ENCODE measurements at regions not wholly inside any gene's neighbourhood (a gene's known extent, or its start where the extent isn't known, plus 50 kb on each side); places are given as distances from the start of the nearest gene placed in this dataset.

- no peak overlapping the region for H3K27ac ChIP-seq (ENCODE audit: low read depth, low read length, poor library complexity, severe bottlenecking)
- no peak overlapping the region for H3K4me3 ChIP-seq (ENCODE audit: low read depth, low read length, poor library complexity, severe bottlenecking)
- no peaks in the 10 kb centered on the region for H3K9me2 ChIP-seq (ENCODE audit: low read depth, low read length)
- H3K9me3 ChIP-seq (ENCODE audit: low read length) = no peaks in the 10 kb centered on the region
- H2AFZ ChIP-seq (ENCODE audit: low read length) = no peak overlapping the region
- no peaks in the 10 kb centered on the region for H3K4me1 ChIP-seq (ENCODE audit: insufficient read depth, low read length, severe bottlenecking)
- H3F3A ChIP-seq (ENCODE audit: insufficient read depth, low read length) = no peaks in the 10 kb centered on the region
- H3K9ac ChIP-seq (ENCODE audit: low read length) = no peak overlapping the region
- no peaks in the 10 kb centered on the region for H3K79me2 ChIP-seq (ENCODE audit: insufficient read depth, low read length)
- no peaks in the 10 kb centered on the region for H4K20me1 ChIP-seq (ENCODE audit: insufficient read depth, low read length)
- H3K27me3 ChIP-seq (ENCODE audit: insufficient read depth, low read length) = no peaks in the 10 kb centered on the region
- no peak overlapping the region for H3K4me2 ChIP-seq (ENCODE audit: low read length)
- no peaks in the 10 kb centered on the region for H3K36me3 ChIP-seq (ENCODE audit: insufficient read depth, low read length)
- no peak for TF ChIP-seq CTCF (IDR thresholded peaks at IDR 0.05; ENCODE audit: low read length)
- no peak for TF ChIP-seq EZH2 (IDR thresholded peaks at IDR 0.05; ENCODE audit: borderline replicate concordance, low read length)
Measured at GRCh38 chr3:182673336-182673735, 120.0 kb upstream of the ATP11B start.

GRCh38 chr3:182682263-182683241 lies 110.8 kb upstream of the ATP11B start:
- Histone ChIP-seq H3K27me3 (ENCODE audit: insufficient read depth, low read length) (no peaks in the 10 kb centered on the region), H3K9me2 (ENCODE audit: low read depth, low read length) (no peaks in the 10 kb centered on the region), H3K4me2 (ENCODE audit: low read length) (peak overlapping the region; percentile 76), H4K20me1 (ENCODE audit: insufficient read depth, low read length) (no peaks in the 10 kb centered on the region), H3K9me3 (ENCODE audit: low read length) (no peaks in the 10 kb centered on the region), H3K4me1 (ENCODE audit: insufficient read depth, low read length, severe bottlenecking) (peaks cover 15% of the 10 kb centered on the region), H3F3A (ENCODE audit: insufficient read depth, low read length) (no peaks in the 10 kb centered on the region), H3K9ac (ENCODE audit: low read length) (peak overlapping the region; percentile 59), H3K79me2 (ENCODE audit: insufficient read depth, low read length) (no peaks in the 10 kb centered on the region), H3K36me3 (ENCODE audit: insufficient read depth, low read length) (no peaks in the 10 kb centered on the region), H2AFZ (ENCODE audit: low read length) (peak overlapping the region; percentile 38), H3K27ac (ENCODE audit: low read depth, low read length, poor library complexity, severe bottlenecking) (no peak overlapping the region), H3K4me3 (ENCODE audit: low read depth, low read length, poor library complexity, severe bottlenecking) (peak overlapping the region; percentile 62)
- TF ChIP-seq EZH2 (IDR thresholded peaks at IDR 0.05; ENCODE audit: borderline replicate concordance, low read length) (no peak), CTCF (IDR thresholded peaks at IDR 0.05; ENCODE audit: low read length) (peak; percentile 49)

GRCh38 chr3:182683453-182683852 lies 109.9 kb upstream of the ATP11B start:
- Histone ChIP-seq H3K36me3 (ENCODE audit: insufficient read depth, low read length) (no peaks in the 10 kb centered on the region), H3K27ac (ENCODE audit: low read depth, low read length, poor library complexity, severe bottlenecking) (no peak overlapping the region), H3K4me2 (ENCODE audit: low read length) (peak overlapping the region; percentile 76)

More at GRCh38 chr3:182683453-182683852, 109.9 kb upstream of the ATP11B start:
- Histone ChIP-seq H2AFZ (ENCODE audit: low read length) (0 out of 2 replicates have a peak overlapping the region, but pooled peaks have one; percentile 38), H3K9ac (ENCODE audit: low read length) (no peak overlapping the region; the same call in 1 of the 2 replicates), H3F3A (ENCODE audit: insufficient read depth, low read length) (no peaks in the 10 kb centered on the region), H4K20me1 (ENCODE audit: insufficient read depth, low read length) (no peaks in the 10 kb centered on the region), H3K9me2 (ENCODE audit: low read depth, low read length) (no peaks in the 10 kb centered on the region), H3K9me3 (ENCODE audit: low read length) (no peaks in the 10 kb centered on the region), H3K4me1 (ENCODE audit: insufficient read depth, low read length, severe bottlenecking) (peaks cover 15% of the 10 kb centered on the region), H3K79me2 (ENCODE audit: insufficient read depth, low read length) (no peaks in the 10 kb centered on the region), H3K4me3 (ENCODE audit: low read depth, low read length, poor library complexity, severe bottlenecking) (peak overlapping the region; percentile 62), H3K27me3 (ENCODE audit: insufficient read depth, low read length) (no peaks in the 10 kb centered on the region)
- peak; percentile 99 for TF ChIP-seq CTCF (IDR thresholded peaks at IDR 0.05; ENCODE audit: low read length)
- TF ChIP-seq EZH2 (IDR thresholded peaks at IDR 0.05; ENCODE audit: borderline replicate concordance, low read length) = no peak

Data from OCI-LY1 (cell line).